BLaER1 treated with 17β-estradiol and CSF1 and Interleukin-3, amounts not matched to agents 10 nM and 100 nM (cell line): ENCODE measurements at regions not wholly inside any gene's neighbourhood (a gene's known extent, or its start where the extent isn't known, plus 50 kb on each side); places are given as distances from the start of the nearest gene placed in this dataset.
A peak's percentile ranks its signal among the peaks of the same experiment; 100 is the strongest.

ENCODE experiments used
- H3K27ac ChIP-seq, 11 experiments: shearing (Covaris generic); formaldehyde crosslinking; 2 replicates each; pipeline ENCODE4 v1.8.1; 2022
- H3K27me3 ChIP-seq, 11 experiments: shearing (Covaris generic); formaldehyde crosslinking; 2 replicates each; pipeline ENCODE4 v1.8.1; 2022
- H3K36me3 ChIP-seq, 11 experiments: shearing (Covaris generic); formaldehyde crosslinking; 2 replicates each; pipeline ENCODE4 v1.8.1; 2022
- H3K4me1 ChIP-seq, 10 experiments: shearing (Covaris generic); formaldehyde crosslinking; 2 replicates each; pipeline ENCODE4 v1.8.1; 2022
- H3K4me2 ChIP-seq, 11 experiments: shearing (Covaris generic); formaldehyde crosslinking; 2 replicates each; pipeline ENCODE4 v1.8.1; 2022
- H3K4me3 ChIP-seq, 10 experiments: shearing (Covaris generic); formaldehyde crosslinking; 2 replicates each; pipeline ENCODE4 v1.8.1; 2022
- H3K9ac ChIP-seq, 11 experiments: shearing (Covaris generic); formaldehyde crosslinking; 2 replicates each; pipeline ENCODE4 v1.8.1; 2022
- H3K9me3 ChIP-seq, 11 experiments: shearing (Covaris generic); formaldehyde crosslinking; replicated peaks in 1 of 11; 2 replicates each; pipeline ENCODE4 v1.8.1; 2022
- H4K20me1 ChIP-seq, 11 experiments: shearing (Covaris generic); formaldehyde crosslinking; 2 replicates each; pipeline ENCODE4 v1.8.1; 2022
- Cebpa-rat ChIP-seq, 11 experiments: shearing (Covaris generic); IDR thresholded peaks; 2 replicates each; pipeline ENCODE4 v1.8.1; 2022

DNA sequence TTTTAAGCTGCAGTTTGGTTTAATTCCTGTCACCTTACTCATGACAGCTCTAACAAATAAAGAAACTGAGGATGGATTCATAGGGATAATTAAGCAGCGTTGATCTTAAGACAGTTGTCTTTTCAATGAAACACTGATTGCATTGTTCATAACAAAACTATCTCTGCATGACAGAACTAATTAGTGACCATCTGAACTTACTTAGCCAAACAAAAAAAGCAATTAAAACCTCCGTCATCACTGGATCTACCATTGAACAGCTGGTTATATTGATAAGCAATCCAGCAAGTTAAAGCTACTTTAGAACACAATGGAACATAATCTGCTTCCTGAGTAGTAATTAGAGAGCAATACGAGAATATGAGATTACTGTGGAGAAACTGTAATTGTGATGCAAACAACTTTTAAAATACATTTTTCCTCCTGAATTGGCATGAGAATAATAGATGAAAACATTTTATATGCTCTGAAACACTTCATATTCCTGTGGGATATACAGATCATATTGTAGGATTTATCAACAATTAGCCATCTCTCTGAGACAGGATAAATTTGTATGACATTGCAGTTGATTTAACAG, 2576.8 kb downstream of the PCDH7 start:
- no peak overlapping the region for H3K4me2 ChIP-seq
- no peaks in the 10 kb centered on the region for H3K27me3 ChIP-seq
- H4K20me1 ChIP-seq: no peaks in the 10 kb centered on the region
- H3K36me3 ChIP-seq: no peaks in the 10 kb centered on the region
- no peak for TF ChIP-seq Cebpa-rat (IDR thresholded peaks at IDR 0.05)
- peaks cover 0 to 11% (median 0%) of the 10 kb centered on the region in 11 experiments; a peak in 2 of 22 replicates for H3K9me3 ChIP-seq
- H3K27ac ChIP-seq: no peak overlapping the region
- no peak overlapping the region for H3K9ac ChIP-seq
- H3K4me3 ChIP-seq: no peak overlapping the region
- H3K4me1 ChIP-seq: peaks cover 0 to 17% (median 4%) of the 10 kb centered on the region in 10 experiments; a peak in 9 of 20 replicates

GRCh38 chr4:33302321-33302720, 2582.2 kb downstream of the PCDH7 start:
- Histone ChIP-seq H3K9me3 (peaks cover 0 to 11% (median 0%) of the 10 kb centered on the region in 11 experiments; a peak in 3 of 22 replicates), H3K27ac (no peak overlapping the region), H3K4me2 (peak overlapping the region in 2 of 11 experiments; percentile 1 to 15; a peak in 1 of 22 replicates)

GRCh38 chr4:33306131-33306530, 2586.0 kb downstream of the PCDH7 start:
- Histone ChIP-seq H3K27me3 (no peaks in the 10 kb centered on the region), H4K20me1 (no peaks in the 10 kb centered on the region), H3K36me3 (no peaks in the 10 kb centered on the region), H3K4me2 (no peak overlapping the region), H3K9ac (no peak overlapping the region), H3K4me3 (no peak overlapping the region), H3K27ac (no peak overlapping the region), H3K9me3 (peaks cover 0 to 3% (median 0%) of the 10 kb centered on the region in 11 experiments; a peak in 1 of 22 replicates), H3K4me1 (peaks cover 0 to 8% (median 0%) of the 10 kb centered on the region in 10 experiments; a peak in 4 of 20 replicates)
- TF ChIP-seq Cebpa-rat (IDR thresholded peaks at IDR 0.05): no peak

More at GRCh38 chr4:33302321-33302720, 2582.2 kb downstream of the PCDH7 start:
- Histone ChIP-seq H3K9ac (no peak overlapping the region), H4K20me1 (no peaks in the 10 kb centered on the region), H3K27me3 (no peaks in the 10 kb centered on the region), H3K4me3 (no peak overlapping the region), H3K36me3 (no peaks in the 10 kb centered on the region), H3K4me1 (peaks cover 0 to 23% (median 4%) of the 10 kb centered on the region in 10 experiments; a peak in 9 of 20 replicates)
- TF ChIP-seq Cebpa-rat (IDR thresholded peaks at IDR 0.05): no peak

- H3K36me3 ChIP-seq: no peaks in the 10 kb centered on the region
- H3K9me3 ChIP-seq: peaks cover 8 to 28% (median 19%) of the 10 kb centered on the region in 11 experiments; a peak in 21 of 22 replicates
- H3K4me3 ChIP-seq: no peak overlapping the region
- H3K4me1 ChIP-seq: peaks cover 0 to 15% (median 2%) of the 10 kb centered on the region in 10 experiments; a peak in 7 of 20 replicates
- no peaks in the 10 kb centered on the region for H3K27me3 ChIP-seq
- H3K4me2 ChIP-seq: peak overlapping the region in 3 of 11 experiments; percentile 9 to 50 (median 44); a peak in 5 of 22 replicates
- no peak overlapping the region for H3K9ac ChIP-seq
- no peaks in the 10 kb centered on the region for H4K20me1 ChIP-seq
- H3K27ac ChIP-seq: peak overlapping the region in 1 of 11 experiments; percentile 11; a peak in 1 of 22 replicates
- no peak for TF ChIP-seq Cebpa-rat (IDR thresholded peaks at IDR 0.05)
Observed at GRCh38 chr4:33316033-33316432, 2595.9 kb downstream of the PCDH7 start.

DNA sequence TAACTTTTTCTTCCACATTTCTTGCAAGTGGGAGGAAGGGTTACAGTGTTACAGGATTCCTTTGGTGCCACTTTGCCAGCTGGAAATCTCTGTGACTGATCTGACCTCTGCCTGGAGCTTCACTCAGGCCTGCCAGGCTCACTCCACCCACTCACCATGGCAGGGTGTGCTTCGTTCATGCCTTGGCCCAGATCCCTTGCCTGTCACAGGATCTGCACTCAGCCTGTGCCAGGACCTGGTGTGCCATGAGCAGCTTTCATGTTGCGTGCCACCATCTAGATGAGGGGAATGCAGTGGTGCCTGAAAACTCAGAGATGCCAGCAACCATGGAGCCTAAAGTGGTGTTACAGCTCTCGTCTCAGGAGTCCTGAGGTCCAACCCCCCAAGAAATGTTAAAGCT, 2596.4 kb downstream of the PCDH7 start:
- no peak for TF ChIP-seq Cebpa-rat (IDR thresholded peaks at IDR 0.05)
- peak overlapping the region in 2 of 11 experiments; percentile 11 to 44; a peak in 2 of 22 replicates for H3K27ac ChIP-seq
- peaks cover 0 to 15% (median 2%) of the 10 kb centered on the region in 10 experiments; a peak in 7 of 20 replicates for H3K4me1 ChIP-seq
- no peaks in the 10 kb centered on the region for H3K27me3 ChIP-seq
- no peak overlapping the region for H3K4me3 ChIP-seq
- H3K9ac ChIP-seq: no peak overlapping the region
- no peaks in the 10 kb centered on the region for H3K36me3 ChIP-seq
- no peaks in the 10 kb centered on the region for H4K20me1 ChIP-seq
- H3K4me2 ChIP-seq: peak overlapping the region in 3 of 11 experiments; percentile 9 to 50 (median 44); a peak in 4 of 22 replicates
- peaks cover 8 to 28% (median 19%) of the 10 kb centered on the region in 11 experiments; a peak in 21 of 22 replicates for H3K9me3 ChIP-seq

- Histone ChIP-seq H3K9ac (no peak overlapping the region), H3K27me3 (no peaks in the 10 kb centered on the region), H3K4me3 (no peak overlapping the region), H3K27ac (no peak overlapping the region), H3K4me2 (no peak overlapping the region), H4K20me1 (no peaks in the 10 kb centered on the region), H3K4me1 (no peaks in the 10 kb centered on the region), H3K36me3 (no peaks in the 10 kb centered on the region), H3K9me3 (no peaks in the 10 kb centered on the region)
- no peak for TF ChIP-seq Cebpa-rat (IDR thresholded peaks at IDR 0.05)
Observed at GRCh38 chr4:33323393-33323792, 2603.2 kb downstream of the PCDH7 start.

- Histone ChIP-seq H3K9ac (no peak overlapping the region), H3K27me3 (no peaks in the 10 kb centered on the region), H3K27ac (no peak overlapping the region), H3K4me1 (no peaks in the 10 kb centered on the region), H3K36me3 (no peaks in the 10 kb centered on the region), H3K4me3 (no peak overlapping the region), H3K4me2 (no peak overlapping the region), H4K20me1 (no peaks in the 10 kb centered on the region), H3K9me3 (peaks cover 15 to 27% (median 19%) of the 10 kb centered on the region in 11 experiments)
- TF ChIP-seq Cebpa-rat (IDR thresholded peaks at IDR 0.05): no peak
Observed at GRCh38 chr4:33334416-33334815, 2614.2 kb downstream of the PCDH7 start.

- H3K4me3 ChIP-seq: no peak overlapping the region
- H3K9ac ChIP-seq: no peak overlapping the region
- no peaks in the 10 kb centered on the region for H3K36me3 ChIP-seq
- no peak overlapping the region for H3K4me2 ChIP-seq
- no peak for TF ChIP-seq Cebpa-rat (IDR thresholded peaks at IDR 0.05)
- no peaks in the 10 kb centered on the region for H3K4me1 ChIP-seq
- H4K20me1 ChIP-seq: no peaks in the 10 kb centered on the region
- no peak overlapping the region for H3K27ac ChIP-seq
- peaks cover 0 to 9% (median 3%) of the 10 kb centered on the region in 11 experiments; a peak in 3 of 22 replicates for H3K9me3 ChIP-seq
- no peaks in the 10 kb centered on the region for H3K27me3 ChIP-seq
Observed at GRCh38 chr4:33339762-33340161, 2619.6 kb downstream of the PCDH7 start.

- no peaks in the 10 kb centered on the region for H3K27me3 ChIP-seq
- H3K36me3 ChIP-seq: no peaks in the 10 kb centered on the region
- no peaks in the 10 kb centered on the region for H3K4me1 ChIP-seq
- H3K4me3 ChIP-seq: no peak overlapping the region
- H4K20me1 ChIP-seq: no peaks in the 10 kb centered on the region
- no peak overlapping the region for H3K9ac ChIP-seq
- TF ChIP-seq Cebpa-rat (IDR thresholded peaks at IDR 0.05): no peak
- H3K27ac ChIP-seq: no peak overlapping the region
- H3K9me3 ChIP-seq: peaks cover 0 to 9% (median 3%) of the 10 kb centered on the region in 11 experiments; a peak in 3 of 22 replicates
- H3K4me2 ChIP-seq: no peak overlapping the region
Observed at GRCh38 chr4:33340168-33340567, 2620.0 kb downstream of the PCDH7 start.

DNA sequence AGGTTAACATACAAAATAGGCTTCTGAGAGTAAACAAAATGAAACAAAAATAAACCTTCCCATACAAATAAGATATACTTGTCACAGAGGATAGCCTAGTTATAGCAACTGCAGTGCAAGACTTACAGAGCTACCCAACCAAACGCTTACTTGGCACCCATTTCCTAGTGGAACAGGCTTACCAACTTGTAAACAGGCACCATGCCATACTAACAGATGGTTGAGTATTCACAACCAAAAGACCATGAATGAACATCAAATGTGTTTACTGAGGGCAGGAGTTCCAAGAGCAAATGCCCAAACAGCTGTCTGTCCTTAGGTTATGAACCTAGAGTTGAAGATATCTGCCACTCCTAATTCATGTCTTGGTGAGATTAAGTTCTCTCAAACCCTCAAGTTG, 2629.2 kb downstream of the PCDH7 start:
- Histone ChIP-seq H3K27ac (no peak overlapping the region), H3K9me3 (no peaks in the 10 kb centered on the region), H3K4me3 (no peak overlapping the region), H3K4me1 (no peaks in the 10 kb centered on the region), H3K36me3 (no peaks in the 10 kb centered on the region), H3K27me3 (no peaks in the 10 kb centered on the region), H4K20me1 (no peaks in the 10 kb centered on the region), H3K4me2 (no peak overlapping the region), H3K9ac (no peak overlapping the region)
- no peak for TF ChIP-seq Cebpa-rat (IDR thresholded peaks at IDR 0.05)
